ENCODE measurements at regions not wholly inside any gene's neighbourhood (a gene's known extent, or its start where the extent isn't known, plus 50 kb on each side); places are given as distances from the start of the nearest gene placed in this dataset.

GRCh38 chr12:65681226-65681625 lies 143.1 kb upstream of the HMGA2 start (continued):
- no peak for TF ChIP-seq USF1 (CRISPR knock-in tag; IDR thresholded peaks at IDR 0.05)
- no peak for TF ChIP-seq ETV6 (CRISPR knock-in tag; IDR thresholded peaks at IDR 0.05)
- no peak for TF ChIP-seq GTF2I (CRISPR knock-in tag; conservative IDR thresholded peaks at IDR 0.05)
- TF ChIP-seq RORB (CRISPR knock-in tag; IDR thresholded peaks at IDR 0.05) = no peak
- TF ChIP-seq ZNF396 (CRISPR knock-in tag; IDR thresholded peaks at IDR 0.05; ENCODE audit: borderline replicate concordance) = no peak
- TF ChIP-seq ATF1 (CRISPR knock-in tag; IDR thresholded peaks at IDR 0.05) = no peak
- no peak for TF ChIP-seq MXD4 (CRISPR knock-in tag; IDR thresholded peaks at IDR 0.05; ENCODE audit: borderline replicate concordance)
- no peak for TF ChIP-seq TEAD1 (CRISPR knock-in tag; IDR thresholded peaks at IDR 0.05)
- TF ChIP-seq, protein P1, sequence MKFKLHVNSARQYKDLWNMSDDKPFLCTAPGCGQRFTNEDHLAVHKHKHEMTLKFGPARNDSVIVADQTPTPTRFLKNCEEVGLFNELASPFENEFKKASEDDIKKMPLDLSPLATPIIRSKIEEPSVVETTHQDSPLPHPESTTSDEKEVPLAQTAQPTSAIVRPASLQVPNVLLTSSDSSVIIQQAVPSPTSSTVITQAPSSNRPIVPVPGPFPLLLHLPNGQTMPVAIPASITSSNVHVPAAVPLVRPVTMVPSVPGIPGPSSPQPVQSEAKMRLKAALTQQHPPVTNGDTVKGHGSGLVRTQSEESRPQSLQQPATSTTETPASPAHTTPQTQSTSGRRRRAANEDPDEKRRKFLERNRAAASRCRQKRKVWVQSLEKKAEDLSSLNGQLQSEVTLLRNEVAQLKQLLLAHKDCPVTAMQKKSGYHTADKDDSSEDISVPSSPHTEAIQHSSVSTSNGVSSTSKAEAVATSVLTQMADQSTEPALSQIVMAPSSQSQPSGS (CRISPR knock-in tag; IDR thresholded peaks at IDR 0.05; ENCODE audit: borderline replicate concordance, low read depth) = no peak
- no peak for TF ChIP-seq HMGXB4 (CRISPR knock-in tag; IDR thresholded peaks at IDR 0.05)
- no peak for TF ChIP-seq ZNF121 (CRISPR knock-in tag; IDR thresholded peaks at IDR 0.05)
- TF ChIP-seq NFE2L1 (CRISPR knock-in tag; IDR thresholded peaks at IDR 0.05) = no peak
- no peak for TF ChIP-seq CBFB (CRISPR knock-in tag; IDR thresholded peaks at IDR 0.05; ENCODE audit: low read depth)
- TF ChIP-seq MAX (CRISPR knock-in tag; IDR thresholded peaks at IDR 0.05) = no peak
- no peak for TF ChIP-seq ZNF232 (CRISPR knock-in tag; IDR thresholded peaks at IDR 0.05)

DNA sequence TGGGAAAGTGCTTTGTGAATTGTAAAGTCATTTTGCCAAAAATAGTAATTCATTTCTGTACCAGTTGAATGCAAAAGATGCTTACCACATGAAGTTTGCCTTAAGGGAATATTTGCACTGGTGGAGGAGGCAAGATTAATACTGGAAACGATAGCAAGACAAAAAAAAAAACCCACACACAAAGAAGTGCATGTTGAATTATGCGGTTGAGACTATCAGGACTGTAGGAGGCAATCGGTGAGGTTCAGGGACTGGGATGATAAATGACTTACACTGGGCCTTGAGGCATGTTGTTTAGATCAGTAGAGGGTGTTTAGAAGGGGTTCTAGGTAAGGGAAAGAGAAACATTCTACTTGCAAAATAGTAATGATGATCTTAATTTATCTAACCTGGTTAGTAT lies 142.2 kb upstream of the HMGA2 start:
- Mint-ChIP-seq H3K4me1 (no peaks in the 10 kb centered on the region), H3K27ac (no peak overlapping the region), H3K4me3 (no peak overlapping the region), H3K27me3 (ENCODE audit: low read depth) (no peaks in the 10 kb centered on the region), H3K36me3 (no peaks in the 10 kb centered on the region), H3K9me3 (peaks cover 15% of the 10 kb centered on the region)
- ChIA-PET POLR2A (no interaction called here), CTCF (no interaction called here)
- DNase-seq (ENCODE audit: low spot score) (no peak), ATAC-seq (no peak)
- no peak for TF ChIP-seq CREM (CRISPR knock-in tag; IDR thresholded peaks at IDR 0.05)
- no peak for TF ChIP-seq ZNF317 (CRISPR knock-in tag; IDR thresholded peaks at IDR 0.05; ENCODE audit: borderline replicate concordance, low read depth)
- TF ChIP-seq, protein P2, sequence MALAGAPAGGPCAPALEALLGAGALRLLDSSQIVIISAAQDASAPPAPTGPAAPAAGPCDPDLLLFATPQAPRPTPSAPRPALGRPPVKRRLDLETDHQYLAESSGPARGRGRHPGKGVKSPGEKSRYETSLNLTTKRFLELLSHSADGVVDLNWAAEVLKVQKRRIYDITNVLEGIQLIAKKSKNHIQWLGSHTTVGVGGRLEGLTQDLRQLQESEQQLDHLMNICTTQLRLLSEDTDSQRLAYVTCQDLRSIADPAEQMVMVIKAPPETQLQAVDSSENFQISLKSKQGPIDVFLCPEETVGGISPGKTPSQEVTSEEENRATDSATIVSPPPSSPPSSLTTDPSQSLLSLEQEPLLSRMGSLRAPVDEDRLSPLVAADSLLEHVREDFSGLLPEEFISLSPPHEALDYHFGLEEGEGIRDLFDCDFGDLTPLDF (CRISPR knock-in tag; IDR thresholded peaks at IDR 0.05) = no peak
- TF ChIP-seq, protein P3, sequence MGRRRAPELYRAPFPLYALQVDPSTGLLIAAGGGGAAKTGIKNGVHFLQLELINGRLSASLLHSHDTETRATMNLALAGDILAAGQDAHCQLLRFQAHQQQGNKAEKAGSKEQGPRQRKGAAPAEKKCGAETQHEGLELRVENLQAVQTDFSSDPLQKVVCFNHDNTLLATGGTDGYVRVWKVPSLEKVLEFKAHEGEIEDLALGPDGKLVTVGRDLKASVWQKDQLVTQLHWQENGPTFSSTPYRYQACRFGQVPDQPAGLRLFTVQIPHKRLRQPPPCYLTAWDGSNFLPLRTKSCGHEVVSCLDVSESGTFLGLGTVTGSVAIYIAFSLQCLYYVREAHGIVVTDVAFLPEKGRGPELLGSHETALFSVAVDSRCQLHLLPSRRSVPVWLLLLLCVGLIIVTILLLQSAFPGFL (CRISPR knock-in tag; IDR thresholded peaks at IDR 0.05; ENCODE audit: borderline replicate concordance) = no peak
- no peak for TF ChIP-seq ETV6 (CRISPR knock-in tag; IDR thresholded peaks at IDR 0.05)
- no peak for TF ChIP-seq ZNF671 (CRISPR knock-in tag; IDR thresholded peaks at IDR 0.05)
- no peak for TF ChIP-seq KAT7 (CRISPR knock-in tag; IDR thresholded peaks at IDR 0.05; ENCODE audit: borderline replicate concordance)
- TF ChIP-seq SP1 (CRISPR knock-in tag; conservative IDR thresholded peaks at IDR 0.05) = no peak
- no peak for TF ChIP-seq HMGA2 (CRISPR knock-in tag; IDR thresholded peaks at IDR 0.05)
- no peak for TF ChIP-seq EMX1 (CRISPR knock-in tag; IDR thresholded peaks at IDR 0.05)
- no peak for TF ChIP-seq NR2C2 (CRISPR knock-in tag; IDR thresholded peaks at IDR 0.05)
- no peak for TF ChIP-seq USF2 (CRISPR knock-in tag; IDR thresholded peaks at IDR 0.05)
- no peak for TF ChIP-seq NFYB (CRISPR knock-in tag; conservative IDR thresholded peaks at IDR 0.05; ENCODE audit: low read depth)
